A673 (cell line): ENCODE measurements at regions not wholly inside any gene's neighbourhood (a gene's known extent, or its start where the extent isn't known, plus 50 kb on each side); places are given as distances from the start of the nearest gene placed in this dataset.

Experiments
- BruUV-seq: library from RNA; stranded (reverse); fragments of 400-500 nt; replicated peaks from 2 replicates; lab custom pipeline; 2021; lab: Mats Ljungman, UMichigan
- CTCF ChIA-PET: fragments of 300-600 bp; sonication (Branson Sonifier 250); formaldehyde crosslinking; loops from one replicate; lab custom pipeline; 2022; ENCODE audit warnings: antibody characterized with exemption; lab: Charles Lee
- POLR2A ChIA-PET: fragments of 300-600 bp; sonication (Branson Sonifier 250); formaldehyde crosslinking; loops from one replicate; lab custom pipeline; 2022; ENCODE audit warnings: antibody characterized with exemption; ENCODE audit not compliant: low non-redundant PET; lab: Charles Lee
- DNase-seq: peaks from one replicate; pipeline ENCODE4 v3.0.0-alpha.2; 2015; ENCODE audit warnings: low spot score
- H3K27ac ChIP-seq: fragments of 200-600 bp; sonication (generic); 2 replicates; pipeline ENCODE4 v1.5.1; 2016; ENCODE audit warnings: mixed run types, low read depth, mild to moderate bottlenecking, mixed read lengths, antibody characterized with exemption, low read length; ENCODE audit not compliant: poor library complexity, severe bottlenecking
- H3K27me3 ChIP-seq: fragments of 200-600 bp; sonication (generic); replicated peaks from 2 replicates; pipeline ENCODE4 v1.6.1; 2017; ENCODE audit warnings: mixed run types, low read depth, mild to moderate bottlenecking, mixed read lengths, antibody characterized with exemption, low read length; ENCODE audit not compliant: insufficient read depth, poor library complexity
- H3K36me3 ChIP-seq: fragments of 200-600 bp; sonication (generic); 2 replicates; pipeline ENCODE4 v1.6.1; 2016; ENCODE audit warnings: mixed run types, mild to moderate bottlenecking, mixed read lengths, antibody characterized with exemption, low read length; ENCODE audit not compliant: insufficient read depth, poor library complexity, severe bottlenecking
- H3K4me1 ChIP-seq: fragments of 200-600 bp; sonication (generic); 2 replicates; pipeline ENCODE4 v1.6.1; 2017; ENCODE audit warnings: mixed run types, mild to moderate bottlenecking, mixed read lengths, antibody characterized with exemption, low read length; ENCODE audit not compliant: insufficient read depth, poor library complexity, severe bottlenecking
- H3K4me3 ChIP-seq: fragments of 200-600 bp; sonication (generic); 2 replicates; pipeline ENCODE4 v1.5.1; 2016; ENCODE audit warnings: low read depth, mixed run types, mild to moderate bottlenecking, mixed read lengths, low read length; ENCODE audit not compliant: poor library complexity, severe bottlenecking
- H3K9me3 ChIP-seq: fragments of 200-600 bp; sonication (generic); 2 replicates; pipeline ENCODE4 v1.6.1; 2016; ENCODE audit warnings: mixed run types, low read depth, mild to moderate bottlenecking, mixed read lengths, antibody characterized with exemption, low read length; ENCODE audit not compliant: poor library complexity, severe bottlenecking
- EZH2 ChIP-seq: fragments of 200-600 bp; sonication (generic); IDR thresholded peaks from 2 replicates; pipeline ENCODE4 v1.6.1; 2017; ENCODE audit warnings: borderline replicate concordance, low read depth, mild to moderate bottlenecking, mixed read lengths, antibody characterized with exemption, low read length; ENCODE audit not compliant: poor library complexity, severe bottlenecking
- intact Hi-C: fragments of 100-400 bp; cut with micrococcal nuclease; formaldehyde crosslinking; loops from one replicate; pipeline ENCODE4 v1.10.0; 2022; ENCODE audit not compliant: unreplicated experiment
- TF ChIP-seq, protein P1 (sequence below): fragments of 300-800, 200-600 bp; sonication (generic); conservative IDR thresholded peaks from 2 replicates; pipeline ENCODE4 v1.5.1; 2017; ENCODE audit warnings: low read depth, mild to moderate bottlenecking, antibody characterized with exemption, low read length, moderate library complexity, mixed read lengths

DNA sequence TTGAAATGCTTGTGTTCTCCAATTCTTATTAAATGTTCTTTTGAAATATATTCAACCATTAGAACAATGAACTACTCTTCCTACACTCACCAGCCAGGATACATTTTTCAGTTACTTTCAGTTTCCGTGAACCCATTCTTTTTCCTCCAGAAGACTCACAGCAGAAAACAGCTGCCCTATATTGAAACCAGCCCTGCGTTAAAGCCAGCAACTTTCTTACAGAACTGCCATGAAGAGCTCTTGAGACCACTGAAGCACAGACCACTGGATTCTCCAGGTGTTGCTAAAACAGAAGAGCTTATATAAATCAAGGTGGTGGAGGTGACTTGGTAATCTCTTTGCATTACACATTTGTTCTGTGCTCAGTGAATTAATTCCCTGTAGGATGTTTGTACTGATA, 365.9 kb upstream of the C9orf72 start:
- TF ChIP-seq EZH2: no peak
- TF ChIP-seq, protein P1, sequence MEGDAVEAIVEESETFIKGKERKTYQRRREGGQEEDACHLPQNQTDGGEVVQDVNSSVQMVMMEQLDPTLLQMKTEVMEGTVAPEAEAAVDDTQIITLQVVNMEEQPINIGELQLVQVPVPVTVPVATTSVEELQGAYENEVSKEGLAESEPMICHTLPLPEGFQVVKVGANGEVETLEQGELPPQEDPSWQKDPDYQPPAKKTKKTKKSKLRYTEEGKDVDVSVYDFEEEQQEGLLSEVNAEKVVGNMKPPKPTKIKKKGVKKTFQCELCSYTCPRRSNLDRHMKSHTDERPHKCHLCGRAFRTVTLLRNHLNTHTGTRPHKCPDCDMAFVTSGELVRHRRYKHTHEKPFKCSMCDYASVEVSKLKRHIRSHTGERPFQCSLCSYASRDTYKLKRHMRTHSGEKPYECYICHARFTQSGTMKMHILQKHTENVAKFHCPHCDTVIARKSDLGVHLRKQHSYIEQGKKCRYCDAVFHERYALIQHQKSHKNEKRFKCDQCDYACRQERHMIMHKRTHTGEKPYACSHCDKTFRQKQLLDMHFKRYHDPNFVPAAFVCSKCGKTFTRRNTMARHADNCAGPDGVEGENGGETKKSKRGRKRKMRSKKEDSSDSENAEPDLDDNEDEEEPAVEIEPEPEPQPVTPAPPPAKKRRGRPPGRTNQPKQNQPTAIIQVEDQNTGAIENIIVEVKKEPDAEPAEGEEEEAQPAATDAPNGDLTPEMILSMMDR: no peak
- H3K27ac ChIP-seq: no peak overlapping the region
- no peak for DNase-seq
- no peaks in the 10 kb centered on the region for H3K27me3 ChIP-seq
- ChIA-PET CTCF (no interaction called here), POLR2A (no interaction called here)
- intact Hi-C loops: no loop called here
- no TSS peak for BruUV-seq
- no peaks in the 10 kb centered on the region for H3K36me3 ChIP-seq
- no peak overlapping the region for H3K4me3 ChIP-seq
- no peaks in the 10 kb centered on the region for H3K9me3 ChIP-seq
- H3K4me1 ChIP-seq: no peaks in the 10 kb centered on the region

DNA sequence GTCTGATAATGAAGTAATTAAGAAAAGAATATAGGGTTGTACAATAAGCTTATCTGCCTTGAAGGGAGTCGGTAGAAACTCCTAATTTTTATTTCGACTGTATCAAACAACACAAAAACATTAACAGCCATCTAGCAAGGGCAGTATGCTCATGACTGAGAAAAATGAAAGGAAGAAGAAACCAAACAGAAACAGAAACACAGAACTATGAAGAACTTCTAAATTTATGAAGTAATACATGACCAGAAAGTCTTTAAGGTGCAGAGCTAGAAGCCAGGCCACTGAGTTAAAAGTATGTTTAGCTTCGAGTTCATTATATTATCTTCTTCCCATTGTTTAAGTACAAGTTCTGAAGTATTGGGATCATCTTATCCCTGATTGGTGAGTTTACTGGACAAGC, 367.3 kb upstream of the C9orf72 start:
- BruUV-seq: no TSS peak
- intact Hi-C loops: no loop called here
- DNase-seq: no peak
- Histone ChIP-seq H3K4me1 (no peaks in the 10 kb centered on the region), H3K27ac (no peak overlapping the region), H3K36me3 (no peaks in the 10 kb centered on the region), H3K27me3 (no peaks in the 10 kb centered on the region), H3K4me3 (no peak overlapping the region), H3K9me3 (no peaks in the 10 kb centered on the region)
- ChIA-PET CTCF (no interaction called here), POLR2A (interaction anchor here (0.7 kb wide), 1 partner anchor 38 kb away, joined by 3 read pairs; no protein-coding TSS in a partner anchor)
- no peak for TF ChIP-seq EZH2
- TF ChIP-seq, protein P1: no peak

- no peak for DNase-seq
- Histone ChIP-seq H3K27ac (no peak overlapping the region), H3K4me1 (no peaks in the 10 kb centered on the region), H3K27me3 (no peaks in the 10 kb centered on the region), H3K36me3 (no peaks in the 10 kb centered on the region), H3K4me3 (no peak overlapping the region), H3K9me3 (no peaks in the 10 kb centered on the region)
- no TSS peak for BruUV-seq
- POLR2A ChIA-PET: no interaction called here
- TF ChIP-seq EZH2: no peak
- TF ChIP-seq, protein P1: no peak
- CTCF ChIA-PET: no interaction called here
- intact Hi-C loops: no loop called here
These were observed 370.2 kb upstream of the C9orf72 start for GRCh38 chr9:27943501-27943900.
